ENCODE measurements at regions not wholly inside any gene's neighbourhood (a gene's known extent, or its start where the extent isn't known, plus 50 kb on each side); places are given as distances from the start of the nearest gene placed in this dataset.

DNA sequence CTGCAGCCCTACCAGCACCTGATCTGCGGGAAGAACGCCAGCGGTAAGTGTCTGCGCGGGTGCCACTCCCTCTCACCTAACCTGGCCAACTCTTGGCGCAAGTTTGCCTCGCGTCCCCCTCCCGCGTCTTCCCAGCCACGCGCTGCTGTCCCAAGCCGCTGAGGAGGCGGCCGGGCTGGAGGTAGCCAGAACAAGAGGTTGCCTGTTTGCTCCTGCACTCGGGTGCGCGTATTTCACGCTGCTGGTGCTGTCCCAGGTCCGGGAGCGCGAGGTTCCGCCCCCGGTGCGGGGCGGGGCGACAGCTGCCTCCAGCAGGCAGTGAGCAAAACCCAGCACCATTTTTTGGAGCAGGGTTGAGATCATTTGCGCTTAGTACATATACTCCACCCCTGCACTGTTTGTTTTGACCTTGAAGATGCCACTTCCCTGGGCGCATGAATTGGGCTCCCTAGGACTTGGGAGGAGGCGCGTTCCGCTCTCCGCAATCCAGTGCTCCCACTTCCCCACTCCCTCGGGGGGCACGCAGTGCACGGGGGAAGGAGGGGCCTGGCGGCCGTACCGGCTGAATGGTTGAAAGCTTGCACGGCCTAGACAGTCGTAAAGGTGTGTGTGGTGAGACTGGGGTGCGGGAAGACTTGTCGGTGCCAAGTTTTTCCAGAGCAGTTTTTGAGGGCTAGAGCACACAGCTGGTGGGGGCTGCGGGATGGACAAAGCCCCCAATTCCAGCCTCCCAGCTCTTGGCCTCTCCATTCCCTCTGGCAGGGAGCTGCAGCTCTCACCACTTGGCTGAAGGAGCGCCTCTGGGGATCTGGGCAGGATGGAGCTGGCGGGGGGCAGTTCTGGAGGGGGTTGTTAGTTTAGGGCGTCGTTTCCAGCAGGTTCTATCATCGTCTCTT, 226.9 kb upstream of the CRY1 start:
- Histone ChIP-seq H3K4me3 (ENCODE audit: low read depth, low read length, poor library complexity, severe bottlenecking) (no peak overlapping the region), H3K4me2 (ENCODE audit: low read length) (no peak overlapping the region), H3K27ac (ENCODE audit: low read depth, low read length, poor library complexity, severe bottlenecking) (no peak overlapping the region), H3K79me2 (ENCODE audit: insufficient read depth, low read depth, low read length) (no peaks in the 10 kb centered on the region), H3K36me3 (ENCODE audit: insufficient read depth, low read length) (no peaks in the 10 kb centered on the region), H3K9me3 (ENCODE audit: low read length) (no peaks in the 10 kb centered on the region), H4K20me1 (ENCODE audit: insufficient read depth, low read length) (no peaks in the 10 kb centered on the region), H3K9me2 (ENCODE audit: insufficient read depth, low read length) (no peaks in the 10 kb centered on the region), H3K4me1 (ENCODE audit: insufficient read depth, low read length, poor library complexity, severe bottlenecking) (no peaks in the 10 kb centered on the region), H2AFZ (ENCODE audit: low read length) (no peak overlapping the region)
- DNase-seq (ENCODE audit: low spot score): no peak
- CTCF ChIA-PET (ENCODE audit: unreplicated experiment): interaction anchor here (0.6 kb wide), 1 partner anchor 84 kb away, joined by 3 read pairs; no protein-coding TSS in a partner anchor
- POLR2A ChIA-PET: no interaction called here
- intact Hi-C loops (cut with micrococcal nuclease; ENCODE audit: unreplicated experiment): no loop called here
- no peak for TF ChIP-seq EZH2phosphoT487 (IDR thresholded peaks at IDR 0.05; ENCODE audit: borderline replicate concordance, low read depth, low read length)
- TF ChIP-seq, protein P1, sequence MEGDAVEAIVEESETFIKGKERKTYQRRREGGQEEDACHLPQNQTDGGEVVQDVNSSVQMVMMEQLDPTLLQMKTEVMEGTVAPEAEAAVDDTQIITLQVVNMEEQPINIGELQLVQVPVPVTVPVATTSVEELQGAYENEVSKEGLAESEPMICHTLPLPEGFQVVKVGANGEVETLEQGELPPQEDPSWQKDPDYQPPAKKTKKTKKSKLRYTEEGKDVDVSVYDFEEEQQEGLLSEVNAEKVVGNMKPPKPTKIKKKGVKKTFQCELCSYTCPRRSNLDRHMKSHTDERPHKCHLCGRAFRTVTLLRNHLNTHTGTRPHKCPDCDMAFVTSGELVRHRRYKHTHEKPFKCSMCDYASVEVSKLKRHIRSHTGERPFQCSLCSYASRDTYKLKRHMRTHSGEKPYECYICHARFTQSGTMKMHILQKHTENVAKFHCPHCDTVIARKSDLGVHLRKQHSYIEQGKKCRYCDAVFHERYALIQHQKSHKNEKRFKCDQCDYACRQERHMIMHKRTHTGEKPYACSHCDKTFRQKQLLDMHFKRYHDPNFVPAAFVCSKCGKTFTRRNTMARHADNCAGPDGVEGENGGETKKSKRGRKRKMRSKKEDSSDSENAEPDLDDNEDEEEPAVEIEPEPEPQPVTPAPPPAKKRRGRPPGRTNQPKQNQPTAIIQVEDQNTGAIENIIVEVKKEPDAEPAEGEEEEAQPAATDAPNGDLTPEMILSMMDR (conservative IDR thresholded peaks at IDR 0.05; ENCODE audit: low read length): no peak
- BruUV-seq (replicated peaks): no TSS peak

DNA sequence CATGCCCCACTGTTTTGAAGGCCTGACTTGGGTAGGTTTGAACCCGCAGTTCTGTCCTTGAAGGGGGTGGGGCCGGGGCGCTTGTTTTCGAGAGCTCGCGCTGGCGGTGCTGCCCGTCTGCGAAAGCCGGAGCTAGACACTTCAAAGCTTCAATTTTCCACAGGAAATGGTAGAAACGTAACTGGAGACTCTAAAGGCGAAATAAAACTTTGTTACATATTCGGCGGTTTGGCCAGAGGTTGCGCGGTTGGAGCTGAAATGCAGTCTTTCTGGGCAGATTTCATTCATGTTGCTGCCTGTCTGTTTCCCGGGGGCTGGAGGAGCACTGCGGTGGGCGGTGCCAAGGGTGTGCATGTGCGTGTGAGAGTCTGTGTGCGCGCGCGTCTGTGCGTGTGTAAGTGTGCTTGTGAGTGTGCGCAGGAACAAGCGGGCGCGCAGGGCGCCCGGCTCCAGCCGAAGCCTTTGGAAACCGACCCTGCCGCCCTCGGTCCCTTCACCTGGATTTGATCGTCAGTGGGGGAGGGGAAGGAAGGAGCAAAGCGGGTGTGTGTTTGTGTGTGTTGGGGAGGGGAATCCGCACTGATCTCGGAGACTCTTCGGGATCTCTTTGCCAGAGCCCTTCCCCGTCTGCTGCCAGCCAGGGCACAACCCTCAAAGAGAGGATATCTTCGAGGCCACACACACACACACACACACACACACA, 227.7 kb upstream of the CRY1 start:
- ChIA-PET POLR2A (no interaction called here), CTCF (ENCODE audit: unreplicated experiment) (no interaction called here)
- H3K9me3 ChIP-seq (ENCODE audit: low read length): no peaks in the 10 kb centered on the region
- no TSS peak for BruUV-seq (replicated peaks)
- DNase-seq (ENCODE audit: low spot score): no peak
- intact Hi-C loops (cut with micrococcal nuclease; ENCODE audit: unreplicated experiment): no loop called here
- H3K9me2 ChIP-seq (ENCODE audit: insufficient read depth, low read length): no peaks in the 10 kb centered on the region
- no peak overlapping the region for H2AFZ ChIP-seq (ENCODE audit: low read length)
- H3K4me3 ChIP-seq (ENCODE audit: low read depth, low read length, poor library complexity, severe bottlenecking): no peak overlapping the region
- no peaks in the 10 kb centered on the region for H3K36me3 ChIP-seq (ENCODE audit: insufficient read depth, low read length)
- no peaks in the 10 kb centered on the region for H3K79me2 ChIP-seq (ENCODE audit: insufficient read depth, low read depth, low read length)
- no peak for TF ChIP-seq EZH2phosphoT487 (IDR thresholded peaks at IDR 0.05; ENCODE audit: borderline replicate concordance, low read depth, low read length)
- TF ChIP-seq, protein P1 (conservative IDR thresholded peaks at IDR 0.05; ENCODE audit: low read length): no peak
- no peak overlapping the region for H3K4me2 ChIP-seq (ENCODE audit: low read length)
- no peaks in the 10 kb centered on the region for H4K20me1 ChIP-seq (ENCODE audit: insufficient read depth, low read length)
- H3K27ac ChIP-seq (ENCODE audit: low read depth, low read length, poor library complexity, severe bottlenecking): no peak overlapping the region
- no peaks in the 10 kb centered on the region for H3K4me1 ChIP-seq (ENCODE audit: insufficient read depth, low read length, poor library complexity, severe bottlenecking)

DNA sequence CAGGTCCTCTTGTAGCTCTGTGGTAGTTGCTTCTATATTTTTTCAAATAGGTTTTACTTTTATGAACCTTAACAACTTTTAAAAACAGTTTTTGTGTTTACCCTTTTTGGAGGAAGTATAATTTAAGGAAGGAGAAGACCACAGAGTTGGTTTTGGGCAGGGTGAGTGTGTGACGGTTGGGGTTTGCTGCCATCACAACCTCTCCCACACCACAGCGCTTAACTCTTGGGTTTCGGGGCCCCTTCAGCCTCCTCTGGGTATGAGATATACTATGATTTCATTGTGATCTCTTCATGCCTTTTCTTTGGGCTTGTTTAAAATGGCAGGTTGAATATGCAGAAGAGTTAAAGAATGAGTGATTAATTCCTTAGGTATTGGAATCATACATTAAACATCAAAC, 228.7 kb upstream of the CRY1 start:
- H3K4me3 ChIP-seq (ENCODE audit: low read depth, low read length, poor library complexity, severe bottlenecking): no peak overlapping the region
- H2AFZ ChIP-seq (ENCODE audit: low read length): no peak overlapping the region
- intact Hi-C loops (cut with micrococcal nuclease; ENCODE audit: unreplicated experiment): no loop called here
- no peaks in the 10 kb centered on the region for H3K36me3 ChIP-seq (ENCODE audit: insufficient read depth, low read length)
- no peaks in the 10 kb centered on the region for H3K9me2 ChIP-seq (ENCODE audit: insufficient read depth, low read length)
- ChIA-PET POLR2A (no interaction called here), CTCF (ENCODE audit: unreplicated experiment) (no interaction called here)
- no peak overlapping the region for H3K4me2 ChIP-seq (ENCODE audit: low read length)
- no peaks in the 10 kb centered on the region for H3K9me3 ChIP-seq (ENCODE audit: low read length)
- H3K79me2 ChIP-seq (ENCODE audit: insufficient read depth, low read depth, low read length): no peaks in the 10 kb centered on the region
- no peaks in the 10 kb centered on the region for H4K20me1 ChIP-seq (ENCODE audit: insufficient read depth, low read length)
- TF ChIP-seq EZH2phosphoT487 (IDR thresholded peaks at IDR 0.05; ENCODE audit: borderline replicate concordance, low read depth, low read length): no peak
- TF ChIP-seq, protein P1 (conservative IDR thresholded peaks at IDR 0.05; ENCODE audit: low read length): no peak
- H3K4me1 ChIP-seq (ENCODE audit: insufficient read depth, low read length, poor library complexity, severe bottlenecking): no peaks in the 10 kb centered on the region
- no peak for DNase-seq (ENCODE audit: low spot score)
- BruUV-seq (replicated peaks): no TSS peak
- no peak overlapping the region for H3K27ac ChIP-seq (ENCODE audit: low read depth, low read length, poor library complexity, severe bottlenecking)
